PC-9 (cell line): ENCODE measurements at regions not wholly inside any gene's neighbourhood (a gene's known extent, or its start where the extent isn't known, plus 50 kb on each side); places are given as distances from the start of the nearest gene placed in this dataset.
"Not testable (repeated sequence)": the region's sequence is repeated elsewhere in the genome, so short reads cannot be mapped to it uniquely, and the experiment has no call there.

Source experiments
- EZH2 ChIP-seq: fragments of 200-600 bp; sonication (generic); IDR thresholded peaks from 2 replicates; pipeline ENCODE4 v1.8.0; 2017; ENCODE audit warnings: antibody characterized with exemption, low read depth
- TF ChIP-seq, protein P1 (sequence below): fragments of 200-600 bp; sonication (generic); conservative IDR thresholded peaks from 2 replicates; pipeline ENCODE4 v1.6.1; 2017; ENCODE audit warnings: mixed run types, antibody characterized with exemption, mild to moderate bottlenecking, moderate library complexity

DNA sequence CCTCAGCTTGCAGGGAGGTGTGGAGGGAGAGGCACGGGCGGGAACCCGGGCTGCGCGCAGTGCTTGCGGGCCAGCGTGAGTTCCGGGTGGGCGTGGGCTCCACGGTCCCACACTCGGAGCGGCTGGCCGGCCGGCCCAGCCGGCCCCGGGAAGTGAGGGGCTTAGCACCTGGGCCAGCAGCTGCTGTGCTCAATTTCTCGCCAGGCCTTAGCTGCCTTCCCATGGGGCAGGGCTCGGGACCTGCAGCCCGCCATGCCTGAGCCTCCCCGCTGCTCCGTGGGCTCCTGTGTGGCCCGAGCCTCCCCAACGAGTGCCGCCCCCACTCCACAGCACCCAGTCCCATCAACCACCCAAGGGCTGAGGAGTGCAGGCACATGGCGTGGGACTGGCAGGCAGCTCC lies 83.0 kb upstream of the CDCA7L start:
- TF ChIP-seq, protein P1, sequence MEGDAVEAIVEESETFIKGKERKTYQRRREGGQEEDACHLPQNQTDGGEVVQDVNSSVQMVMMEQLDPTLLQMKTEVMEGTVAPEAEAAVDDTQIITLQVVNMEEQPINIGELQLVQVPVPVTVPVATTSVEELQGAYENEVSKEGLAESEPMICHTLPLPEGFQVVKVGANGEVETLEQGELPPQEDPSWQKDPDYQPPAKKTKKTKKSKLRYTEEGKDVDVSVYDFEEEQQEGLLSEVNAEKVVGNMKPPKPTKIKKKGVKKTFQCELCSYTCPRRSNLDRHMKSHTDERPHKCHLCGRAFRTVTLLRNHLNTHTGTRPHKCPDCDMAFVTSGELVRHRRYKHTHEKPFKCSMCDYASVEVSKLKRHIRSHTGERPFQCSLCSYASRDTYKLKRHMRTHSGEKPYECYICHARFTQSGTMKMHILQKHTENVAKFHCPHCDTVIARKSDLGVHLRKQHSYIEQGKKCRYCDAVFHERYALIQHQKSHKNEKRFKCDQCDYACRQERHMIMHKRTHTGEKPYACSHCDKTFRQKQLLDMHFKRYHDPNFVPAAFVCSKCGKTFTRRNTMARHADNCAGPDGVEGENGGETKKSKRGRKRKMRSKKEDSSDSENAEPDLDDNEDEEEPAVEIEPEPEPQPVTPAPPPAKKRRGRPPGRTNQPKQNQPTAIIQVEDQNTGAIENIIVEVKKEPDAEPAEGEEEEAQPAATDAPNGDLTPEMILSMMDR: not testable (repeated sequence)
- TF ChIP-seq EZH2: not testable (repeated sequence)
